Tibial artery (tissue), 4 donors: ENCODE measurements at regions not wholly inside any gene's neighbourhood (a gene's known extent, or its start where the extent isn't known, plus 50 kb on each side); places are given as distances from the start of the nearest gene placed in this dataset.

Experiments used
- DNase-seq, 2 donors: peaks; one replicate each; pipeline ENCODE4 v3.0.0-alpha.2; 2019
- H3K27ac ChIP-seq, 2 donors: fragments of 200-600 bp; sonication (generic) in 1 of 2; 1 replicate in 1 of 2; 2 replicates in 1 of 2; pipeline ENCODE4 v1.5.1; 2018 to 2019; ENCODE audit warnings: mild to moderate bottlenecking in 1 of 2
- H3K27me3 ChIP-seq, 2 donors: fragments of 200-600 bp; sonication (generic) in 1 of 2; one replicate each; pipeline versions ENCODE4 v1.5.1 to v1.6.0; 2016 to 2019
- H3K36me3 ChIP-seq, 3 donors: fragments of 200-600 bp; sonication (generic) in 2 of 3; one replicate each; pipeline ENCODE4 v1.5.1; 2016 to 2019; ENCODE audit warnings: mild to moderate bottlenecking in 2 of 3
- H3K4me1 ChIP-seq, 4 donors: fragments of 200-600 bp; sonication (generic) in 2 of 4; 1 replicate in 3 of 4; 2 replicates in 1 of 4; pipeline ENCODE4 v1.5.1; 2016 to 2019
- H3K4me3 ChIP-seq, 2 donors: fragments of 200-600 bp; sonication (generic) in 1 of 2; 1 replicate in 1 of 2; 2 replicates in 1 of 2; pipeline ENCODE4 v1.5.1; 2018 to 2019; ENCODE audit warnings: mild to moderate bottlenecking in 2 of 2
- H3K9me3 ChIP-seq, 3 donors: fragments of 200-600 bp; sonication (generic) in 1 of 3; one replicate each; pipeline ENCODE4 v1.5.1; 2016 to 2019
- CTCF ChIP-seq, 2 experiments: fragments of 200-600 bp in 1 of 2; fragments of 450-650 bp in 1 of 2; IDR thresholded peaks; one replicate each; pipeline ENCODE4 v1.5.1; 2017 to 2019; ENCODE audit warnings: antibody characterized with exemption in 2 of 2, mild to moderate bottlenecking in 1 of 2, moderate library complexity in 1 of 2
- intact Hi-C: fragments of 100-400 bp; cut with DNase I; formaldehyde crosslinking; loops from one replicate; pipeline ENCODE4 v1.15.0; 2023; ENCODE audit warnings: low total_unique reads

GRCh38 chr18:67142604-67143003 lies 373.9 kb downstream of the DSEL start:
- Histone ChIP-seq H3K9me3 (no peaks in the 10 kb centered on the region), H3K27me3 (no peaks in the 10 kb centered on the region), H3K4me3 (no peak overlapping the region), H3K4me1 (no peaks in the 10 kb centered on the region), H3K27ac (no peak overlapping the region), H3K36me3 (no peaks in the 10 kb centered on the region)
- DNase-seq = no peak
- intact Hi-C loops = no loop called here
- TF ChIP-seq CTCF (IDR thresholded peaks at IDR 0.05) = no peak

- H3K36me3 ChIP-seq = no peaks in the 10 kb centered on the region
- no peaks in the 10 kb centered on the region for H3K27me3 ChIP-seq
- H3K4me1 ChIP-seq = no peaks in the 10 kb centered on the region
- H3K9me3 ChIP-seq = no peaks in the 10 kb centered on the region
- no peak for TF ChIP-seq CTCF (IDR thresholded peaks at IDR 0.05)
- no peak for DNase-seq
- H3K4me3 ChIP-seq = no peak overlapping the region
- intact Hi-C loops = no loop called here
- H3K27ac ChIP-seq = no peak overlapping the region
These were observed 376.0 kb downstream of the DSEL start for GRCh38 chr18:67140495-67140894.

- no peaks in the 10 kb centered on the region for H3K27me3 ChIP-seq
- no peak overlapping the region for H3K27ac ChIP-seq
- no peaks in the 10 kb centered on the region for H3K36me3 ChIP-seq
- intact Hi-C loops = no loop called here
- H3K9me3 ChIP-seq = no peaks in the 10 kb centered on the region
- H3K4me3 ChIP-seq = no peak overlapping the region
- no peaks in the 10 kb centered on the region for H3K4me1 ChIP-seq
- TF ChIP-seq CTCF (IDR thresholded peaks at IDR 0.05) = no peak
- no peak for DNase-seq
These were observed 376.6 kb downstream of the DSEL start for GRCh38 chr18:67139899-67140298.

- DNase-seq = no peak
- Histone ChIP-seq H3K4me3 (no peak overlapping the region), H3K9me3 (no peaks in the 10 kb centered on the region), H3K27ac (no peak overlapping the region), H3K4me1 (no peaks in the 10 kb centered on the region), H3K27me3 (no peaks in the 10 kb centered on the region), H3K36me3 (no peaks in the 10 kb centered on the region)
- TF ChIP-seq CTCF (IDR thresholded peaks at IDR 0.05) = no peak
- intact Hi-C loops = no loop called here
These were observed 380.5 kb downstream of the DSEL start for GRCh38 chr18:67135981-67136380.

GRCh38 chr18:67134911-67135310 lies 381.6 kb downstream of the DSEL start:
- intact Hi-C loops = no loop called here
- Histone ChIP-seq H3K36me3 (no peaks in the 10 kb centered on the region), H3K27me3 (no peaks in the 10 kb centered on the region), H3K4me1 (no peaks in the 10 kb centered on the region), H3K27ac (no peak overlapping the region), H3K4me3 (no peak overlapping the region), H3K9me3 (no peaks in the 10 kb centered on the region)
- TF ChIP-seq CTCF (IDR thresholded peaks at IDR 0.05) = no peak
- DNase-seq = no peak

- TF ChIP-seq CTCF (IDR thresholded peaks at IDR 0.05) = no peak
- Histone ChIP-seq H3K36me3 (no peaks in the 10 kb centered on the region), H3K9me3 (no peaks in the 10 kb centered on the region), H3K27ac (no peak overlapping the region), H3K4me3 (no peak overlapping the region), H3K4me1 (no peaks in the 10 kb centered on the region), H3K27me3 (no peaks in the 10 kb centered on the region)
- intact Hi-C loops = no loop called here
- DNase-seq = no peak
These were observed 382.9 kb downstream of the DSEL start for GRCh38 chr18:67133669-67134068.
